Right ventricle myocardium inferior (tissue), 1 donor: ENCODE measurements at regions not wholly inside any gene's neighbourhood (a gene's known extent, or its start where the extent isn't known, plus 50 kb on each side); places are given as distances from the start of the nearest gene placed in this dataset. TPM values are rescaled to one million over a fixed set of nuclear protein-coding genes. Genes with fewer than 3 reads are reported as not detected.
"Not testable (repeated sequence)": the region's sequence is repeated elsewhere in the genome, so short reads cannot be mapped to it uniquely, and the experiment has no call there.

ENCODE experiments used
- ATAC-seq: fragments of 200-7000 bp; cut with Tn5 transposase; one replicate; pipeline ENCODE4 v1.9.1; 2020; ENCODE audit warnings: mild to moderate bottlenecking, moderate library complexity
- DNase-seq: peaks from one replicate; pipeline ENCODE4 v3.0.0; 2021; ENCODE audit errors: missing footprints
- intact Hi-C: fragments of 100-400 bp; cut with DNase I; formaldehyde crosslinking; loops from one replicate; pipeline ENCODE4 v1.11.0; 2022
- microRNA-seq: library from miRNA; unstranded; fragments of <30 nt; microRNA quantifications from one replicate; pipeline ENCODE4 v1.2.0, GENCODE V29; 2020
- donor health status: DM: no; HTN: yes; CAD: no; lungs with severe emphysema.

DNA sequence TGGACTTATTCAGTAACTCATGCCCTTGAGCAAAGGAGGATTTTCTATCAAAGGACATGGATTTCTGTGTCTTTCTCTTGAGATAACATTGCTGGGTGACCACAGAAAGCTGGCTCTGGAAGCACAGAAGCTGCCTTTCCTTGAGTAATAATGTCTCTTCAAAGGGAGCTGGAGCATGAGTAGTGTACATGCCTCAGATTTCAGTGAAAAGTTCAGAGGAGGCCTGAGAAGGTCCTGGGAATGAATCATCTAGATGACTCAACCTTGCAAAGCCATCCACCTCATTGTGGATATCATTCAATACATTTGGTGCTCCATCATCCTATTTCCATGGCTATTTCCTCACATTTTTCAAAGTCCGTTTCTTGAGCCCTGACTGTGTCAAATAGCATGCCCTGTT is 77.6 kb upstream of the OR4M2 start:
- intact Hi-C loops, result not testable (repeated sequence)

DNA sequence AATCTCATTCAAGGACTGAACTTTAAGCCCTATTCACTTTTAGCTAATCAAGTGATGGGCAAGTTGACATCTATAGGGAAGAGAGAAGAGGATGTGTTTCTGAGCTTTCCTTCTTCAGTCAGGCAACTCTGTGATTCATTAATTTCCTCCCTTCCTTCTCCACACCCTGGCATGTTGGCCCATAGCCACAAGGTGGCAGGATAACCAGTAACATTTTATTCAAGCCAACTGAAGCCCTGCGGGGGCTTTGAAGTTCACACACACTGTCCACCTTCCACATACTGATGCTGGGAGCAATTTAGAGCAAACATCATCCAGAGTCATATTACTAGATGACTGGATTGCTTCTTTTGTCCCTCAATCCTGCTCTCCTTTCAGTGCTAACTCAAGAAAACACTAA is 91.2 kb upstream of the OR4M2 start:
- DNase-seq, ATAC-seq, intact Hi-C loops: not testable (repeated sequence)

More for the DNA sequence above, 77.6 kb upstream of the OR4M2 start:
- not testable (repeated sequence) for DNase-seq, ATAC-seq

DNA sequence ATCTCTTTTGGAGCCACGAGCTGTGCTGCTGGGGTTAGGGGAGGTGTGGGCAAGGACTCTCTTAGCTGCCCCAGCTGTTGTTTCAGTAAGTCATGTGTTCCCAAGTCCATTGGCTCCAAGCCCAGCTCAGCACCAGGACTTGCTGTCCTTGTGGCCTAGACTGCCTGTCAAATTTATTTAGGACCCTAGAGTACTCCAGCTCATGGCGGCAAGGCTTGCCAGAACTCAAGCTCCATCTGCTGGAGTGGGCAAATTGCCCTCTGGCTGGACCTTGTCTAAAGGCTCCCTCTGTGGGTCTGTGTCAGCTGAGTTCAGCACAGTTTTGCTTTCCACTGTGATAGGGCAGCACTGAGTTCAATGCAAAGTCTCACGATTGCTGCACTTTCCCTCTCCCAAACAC is 96.5 kb upstream of the OR4M2 start:
- ATAC-seq, result peak; percentile 100
- intact Hi-C loops, result not testable (repeated sequence)

DNA sequence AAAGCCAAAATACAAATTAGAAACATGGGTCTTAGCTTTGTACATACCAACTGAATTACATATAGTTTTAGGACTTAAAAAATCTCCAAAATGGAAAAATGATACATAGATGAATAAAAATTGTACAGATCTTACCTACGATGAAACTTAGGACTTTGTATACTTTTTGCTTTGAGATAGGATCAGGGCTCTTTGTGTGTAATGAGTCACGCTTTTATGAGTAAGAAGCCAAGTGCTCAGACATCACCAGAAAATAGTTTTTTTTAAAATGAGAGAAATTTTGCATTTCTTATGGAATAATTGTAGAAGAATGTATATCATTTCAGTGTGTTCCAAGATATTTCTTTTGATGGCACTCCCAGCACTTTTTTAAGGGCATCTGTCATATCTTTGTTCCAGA is 100.4 kb upstream of the OR4M2 start:
- ATAC-seq, DNase-seq, intact Hi-C loops: not testable (repeated sequence)

More for the DNA sequence above, 96.5 kb upstream of the OR4M2 start:
- DNase-seq, result not testable (repeated sequence)

DNA sequence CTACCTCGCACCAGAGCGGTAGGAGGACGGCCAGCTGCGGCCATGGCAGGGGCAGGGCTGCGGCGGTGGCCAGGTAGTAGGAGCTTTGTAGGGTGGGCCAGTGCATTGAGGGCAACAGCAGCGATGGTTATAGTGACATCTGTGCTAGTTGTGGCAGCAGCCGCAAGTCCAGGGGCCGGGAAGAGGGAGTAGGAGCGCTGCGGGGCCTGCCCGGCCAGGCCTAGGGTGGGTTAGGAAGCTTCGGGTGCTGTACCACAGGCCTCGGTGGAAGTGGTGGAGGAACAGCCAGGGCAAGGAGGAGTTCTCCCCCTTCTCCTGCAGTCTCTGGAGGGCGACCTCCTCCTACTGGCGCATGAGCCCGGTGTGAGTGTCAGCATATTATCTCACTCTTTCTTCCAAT is 76.2 kb upstream of the POTEB start:
- intact Hi-C loops, ATAC-seq, DNase-seq: not testable (repeated sequence)

DNA sequence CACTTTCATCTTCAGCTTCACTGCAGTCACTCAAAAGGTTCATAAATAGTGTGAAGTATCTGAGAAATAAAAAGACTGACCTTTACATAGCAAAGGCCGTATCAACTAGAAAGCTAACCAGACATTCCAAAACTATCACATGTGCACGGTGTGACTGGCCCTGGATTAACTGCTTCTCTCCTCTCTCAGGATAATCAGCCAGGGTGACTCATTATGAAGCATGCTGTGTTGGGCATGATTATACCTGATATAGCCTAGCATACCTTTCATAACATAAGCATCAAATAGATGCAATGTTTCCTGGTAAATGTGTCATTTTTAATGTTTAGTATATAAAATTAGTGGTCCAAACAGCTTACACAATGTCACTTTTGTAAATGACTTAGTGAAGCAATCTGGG is 62.8 kb upstream of the POTEB start:
- intact Hi-C loops, DNase-seq, ATAC-seq: not testable (repeated sequence)

Small RNA genes lying in the stretch of these regions (microRNA-seq; reads per million reads assigned to microRNA genes)
- gene MIR5701-3, result not detected
